SK-MEL-5 (cell line): ENCODE measurements at regions not wholly inside any gene's neighbourhood (a gene's known extent, or its start where the extent isn't known, plus 50 kb on each side); places are given as distances from the start of the nearest gene placed in this dataset.
"Not testable (repeated sequence)": the region's sequence is repeated elsewhere in the genome, so short reads cannot be mapped to it uniquely, and the experiment has no call there.

Source experiments
- DNase-seq: peaks from one replicate; pipeline ENCODE4 v3.0.0-alpha.2; 2016; ENCODE audit warnings: low read depth, low spot score
- in situ Hi-C: cut with HindIII; loops from 2 replicates; pipeline ENCODE4 v1.10.0; 2016; ENCODE audit warnings: low sequenced_read_pairs, high pct_unique_total_duplicates, low pct_unique_long_range_greater_than_20kb

DNA sequence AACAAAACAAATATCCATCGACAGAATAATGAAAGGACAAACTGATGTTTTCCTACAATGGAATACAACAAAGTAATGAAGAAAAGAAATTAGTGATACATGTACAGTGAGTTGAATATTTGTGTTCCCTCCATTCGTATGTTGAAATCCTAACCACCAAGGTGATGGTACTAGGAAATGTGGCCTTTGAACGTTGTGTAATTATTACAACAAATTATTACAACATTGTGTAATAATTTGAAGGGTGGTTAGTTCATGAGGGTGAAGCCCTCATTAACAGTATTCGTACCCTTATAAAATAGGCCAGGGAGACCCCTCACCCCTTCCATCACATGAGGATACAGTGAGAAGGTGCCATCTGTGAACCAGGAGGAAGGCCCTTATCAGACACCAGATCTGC lies 339.4 kb downstream of the BMP2 start:
- no peak for DNase-seq
- in situ Hi-C loops, result no loop called here

DNA sequence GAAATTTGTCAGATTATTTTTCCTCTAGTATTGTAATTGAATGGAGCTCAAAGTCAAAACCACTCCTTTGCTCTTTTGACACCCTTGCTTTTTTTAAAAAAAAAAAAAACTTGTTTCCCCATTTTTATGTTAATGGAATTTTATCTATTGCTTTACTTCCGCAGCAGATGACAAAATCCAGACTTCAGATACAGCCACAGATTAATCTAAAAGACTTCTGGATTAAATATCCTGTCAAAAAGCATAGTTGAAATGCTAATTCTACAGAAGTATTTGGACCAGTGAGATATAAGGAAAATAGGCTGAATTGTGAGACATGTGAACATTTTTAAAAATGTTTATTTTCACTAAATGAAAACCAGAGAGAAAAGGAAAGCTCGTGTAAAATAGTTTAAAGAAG lies 341.4 kb downstream of the BMP2 start:
- DNase-seq, result no peak
- in situ Hi-C loops, result no loop called here

DNA sequence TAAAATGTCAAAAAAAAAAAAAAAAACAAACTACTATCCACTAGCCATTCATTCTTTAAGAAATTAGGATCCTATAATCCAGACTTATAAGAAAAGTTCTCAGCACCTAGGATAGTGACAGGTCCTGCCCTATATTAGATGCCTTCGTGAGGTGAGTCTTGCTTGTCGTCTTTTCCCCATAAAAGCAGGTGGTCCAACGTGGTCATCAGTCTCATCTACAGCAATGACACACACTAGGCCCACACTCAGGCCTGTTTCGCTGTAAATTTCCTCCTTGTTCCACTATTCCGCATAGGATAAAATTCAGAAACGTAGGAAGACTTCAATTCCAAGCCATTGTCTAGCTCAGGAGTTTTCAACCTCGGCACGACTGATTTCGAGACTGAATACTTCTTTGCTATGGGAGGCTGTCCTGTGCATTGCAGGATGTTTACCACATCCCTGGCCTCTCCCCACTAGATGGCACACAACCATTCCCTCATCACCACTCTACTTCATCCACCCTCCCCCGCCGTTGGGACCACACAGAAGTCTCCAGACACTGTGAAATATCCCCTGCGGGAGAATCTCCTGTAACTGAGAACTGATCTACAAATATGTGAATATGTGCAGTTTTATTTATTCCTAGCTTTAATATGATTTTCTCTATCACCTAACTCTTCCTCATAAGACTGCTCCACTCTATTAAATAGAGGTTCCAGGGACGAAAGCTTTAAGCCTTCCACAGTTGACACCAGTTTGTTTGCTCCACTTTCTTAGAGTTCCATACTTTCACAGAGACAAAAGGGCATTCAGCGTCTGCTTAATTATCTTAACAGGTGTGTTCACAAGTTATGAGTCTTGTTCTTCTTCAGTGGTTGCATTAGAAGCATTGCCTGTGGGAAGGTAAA lies 346.3 kb downstream of the BMP2 start:
- in situ Hi-C loops, result no loop called here

DNA sequence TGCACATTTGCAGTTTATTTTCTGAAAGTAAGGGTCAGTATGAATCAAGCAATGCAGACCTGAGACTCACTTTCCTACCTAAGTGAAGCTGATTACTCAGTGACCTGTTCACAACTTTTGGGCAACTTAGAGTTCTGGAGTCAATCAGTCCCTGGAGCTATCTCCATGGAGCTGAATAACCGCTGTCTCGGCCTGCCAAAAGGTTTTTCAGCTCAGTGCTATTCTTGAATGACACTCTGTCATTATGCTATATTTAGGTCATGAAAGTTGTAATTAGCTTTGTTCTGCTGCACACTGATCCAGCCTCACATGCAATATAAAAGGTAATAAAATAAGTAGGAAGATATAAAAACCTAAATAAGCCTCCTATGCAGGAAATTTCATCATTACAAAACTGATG lies 356.0 kb downstream of the BMP2 start:
- in situ Hi-C loops, result no loop called here

More for the DNA sequence above, 346.3 kb downstream of the BMP2 start:
- DNase-seq, result peak; percentile 78

DNA sequence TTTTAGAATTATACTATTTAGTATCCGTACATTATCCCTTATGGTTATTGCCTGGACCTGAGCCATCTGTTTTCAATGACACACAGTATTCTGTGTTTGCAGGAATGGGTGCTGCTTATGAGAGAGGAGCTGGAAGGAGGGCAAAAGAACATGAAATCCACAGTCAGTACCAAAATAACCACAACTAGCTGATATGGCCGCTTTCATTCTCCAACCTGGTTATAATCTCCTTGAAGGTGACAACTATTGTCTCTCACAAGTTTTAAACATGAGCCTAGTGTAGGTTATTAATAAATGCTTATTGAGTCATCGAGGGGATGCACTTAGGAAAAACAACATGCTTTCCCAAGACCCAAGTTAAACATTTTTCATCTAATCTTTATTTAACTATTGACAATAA lies 356.6 kb downstream of the BMP2 start:
- no peak for DNase-seq
- in situ Hi-C loops, result no loop called here

More for the DNA sequence above, 356.0 kb downstream of the BMP2 start:
- no peak for DNase-seq

DNA sequence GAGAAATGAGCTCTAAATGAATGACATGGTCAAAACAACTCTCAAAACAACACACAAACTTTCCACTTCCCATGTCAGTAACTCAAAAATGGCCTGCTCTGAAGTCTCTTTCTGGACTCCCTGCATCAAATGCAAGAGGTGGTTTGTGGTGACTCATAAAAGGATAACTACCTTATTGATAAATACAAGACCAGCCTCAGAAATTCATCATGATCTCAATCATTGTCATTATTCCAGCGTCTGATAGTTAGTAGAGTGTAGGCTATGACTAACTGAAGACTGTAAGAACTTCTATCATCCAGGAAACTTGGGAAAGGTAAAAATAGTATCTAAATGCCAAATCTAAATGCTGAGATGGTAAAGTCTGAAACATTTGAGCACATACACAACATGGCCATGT lies 369.4 kb downstream of the BMP2 start:
- in situ Hi-C loops, result no loop called here

DNA sequence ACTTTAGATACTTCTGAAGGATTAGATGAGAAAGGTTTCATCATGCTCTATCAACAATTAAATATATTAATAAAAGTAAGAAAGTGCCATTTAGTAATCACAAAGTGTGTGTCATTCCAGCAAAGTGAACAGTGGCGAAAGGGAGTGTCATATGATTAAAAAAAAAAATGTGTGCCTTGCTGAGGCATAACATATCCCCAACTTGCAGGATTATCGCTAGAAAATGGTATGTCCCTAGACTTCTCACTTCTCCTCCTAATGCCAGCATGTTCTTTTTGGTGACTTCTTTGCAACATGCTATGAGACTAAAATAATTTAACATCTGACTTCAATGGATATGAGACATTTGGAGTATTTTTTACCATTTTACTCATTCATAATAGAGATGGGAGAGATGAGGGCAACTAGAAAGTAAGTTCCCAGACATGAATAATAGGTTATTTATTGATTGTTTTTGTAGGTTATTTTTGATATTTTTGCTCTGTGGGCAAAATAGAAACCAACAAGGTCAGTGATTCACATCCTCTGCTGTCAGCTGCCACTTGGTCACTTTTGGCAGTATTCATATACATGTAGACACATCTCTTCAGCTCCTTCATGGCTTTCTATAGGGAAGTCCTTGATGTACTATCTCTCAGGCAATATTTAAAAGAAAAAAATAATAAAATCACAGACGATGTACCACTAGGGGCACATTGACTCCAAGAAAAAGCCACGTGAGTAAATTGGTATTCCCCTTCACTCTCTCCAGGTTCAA lies 370.1 kb downstream of the BMP2 start:
- no peak for DNase-seq
- in situ Hi-C loops, result no loop called here

More for the DNA sequence above, 369.4 kb downstream of the BMP2 start:
- DNase-seq, result no peak

DNA sequence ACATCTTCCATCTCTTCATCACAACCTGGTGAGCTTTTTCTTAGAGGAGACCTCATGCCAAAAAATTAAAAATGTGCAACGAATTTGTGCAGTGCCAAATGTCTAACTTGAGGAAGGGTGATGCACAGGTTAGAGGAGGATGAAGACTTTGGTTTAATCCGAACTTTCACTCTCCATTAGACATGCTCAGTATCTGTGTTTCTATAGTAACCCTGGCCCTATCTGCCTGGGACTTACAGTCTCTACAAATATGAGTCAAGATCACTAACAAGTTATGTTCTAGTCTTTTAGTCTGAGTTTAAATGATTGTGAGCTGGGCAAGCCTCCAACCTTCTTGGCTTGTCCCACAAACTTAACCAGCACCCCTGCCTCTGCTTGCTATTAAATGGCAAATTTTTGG lies 377.0 kb downstream of the BMP2 start:
- no peak for DNase-seq
- in situ Hi-C loops, result no loop called here

DNA sequence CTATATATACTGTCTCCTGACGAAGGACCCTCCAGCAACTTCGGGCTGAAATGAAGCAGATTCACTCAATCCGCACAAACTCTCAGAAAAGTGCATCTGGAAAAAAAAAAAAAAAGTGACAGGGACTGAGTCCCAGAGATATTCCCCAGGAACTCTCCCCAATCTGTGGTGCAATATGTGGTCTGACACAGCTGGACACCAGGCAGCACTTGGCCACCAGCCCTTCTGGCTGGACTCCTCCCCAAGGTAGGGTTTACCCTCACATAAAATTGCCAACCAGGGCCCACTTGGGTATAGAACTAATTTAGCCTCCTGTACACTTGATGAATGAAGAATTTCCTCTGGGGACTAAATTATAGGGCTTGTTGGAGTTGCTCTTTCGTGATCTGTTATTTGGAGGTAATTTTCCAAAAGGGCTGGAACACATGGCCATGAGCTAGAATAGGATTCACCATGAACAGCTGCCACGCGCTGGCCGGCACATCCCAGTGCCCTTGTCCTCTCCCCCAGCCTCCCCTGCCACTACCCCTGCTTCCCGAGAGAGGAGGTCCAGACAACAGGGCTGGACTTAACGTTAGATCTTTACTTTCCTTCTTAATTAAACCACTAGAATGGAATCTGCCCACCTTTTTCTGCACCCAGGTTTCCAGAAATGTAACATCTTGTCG lies 379.2 kb downstream of the BMP2 start:
- in situ Hi-C loops, result no loop called here
- no peak for DNase-seq

DNA sequence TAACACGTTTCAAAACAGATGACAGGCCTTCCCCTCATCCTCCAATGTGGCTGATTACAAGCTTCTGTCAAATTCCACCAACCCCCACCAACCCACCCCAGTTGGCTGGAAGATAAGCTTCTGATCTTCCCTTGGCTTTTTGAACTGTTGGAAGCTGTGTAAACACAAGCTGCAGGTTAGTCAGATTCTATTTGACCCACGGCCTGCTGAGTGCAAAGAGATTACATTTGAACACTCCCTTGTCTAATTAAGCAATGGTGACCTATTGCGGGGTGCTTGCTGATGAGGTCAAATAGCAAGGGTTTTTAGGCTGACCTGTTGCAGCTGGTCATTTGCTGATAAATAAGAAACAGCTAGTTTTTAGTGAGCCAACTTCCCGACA lies 379.7 kb downstream of the BMP2 start:
- in situ Hi-C loops, result no loop called here
- DNase-seq, result no peak

DNA sequence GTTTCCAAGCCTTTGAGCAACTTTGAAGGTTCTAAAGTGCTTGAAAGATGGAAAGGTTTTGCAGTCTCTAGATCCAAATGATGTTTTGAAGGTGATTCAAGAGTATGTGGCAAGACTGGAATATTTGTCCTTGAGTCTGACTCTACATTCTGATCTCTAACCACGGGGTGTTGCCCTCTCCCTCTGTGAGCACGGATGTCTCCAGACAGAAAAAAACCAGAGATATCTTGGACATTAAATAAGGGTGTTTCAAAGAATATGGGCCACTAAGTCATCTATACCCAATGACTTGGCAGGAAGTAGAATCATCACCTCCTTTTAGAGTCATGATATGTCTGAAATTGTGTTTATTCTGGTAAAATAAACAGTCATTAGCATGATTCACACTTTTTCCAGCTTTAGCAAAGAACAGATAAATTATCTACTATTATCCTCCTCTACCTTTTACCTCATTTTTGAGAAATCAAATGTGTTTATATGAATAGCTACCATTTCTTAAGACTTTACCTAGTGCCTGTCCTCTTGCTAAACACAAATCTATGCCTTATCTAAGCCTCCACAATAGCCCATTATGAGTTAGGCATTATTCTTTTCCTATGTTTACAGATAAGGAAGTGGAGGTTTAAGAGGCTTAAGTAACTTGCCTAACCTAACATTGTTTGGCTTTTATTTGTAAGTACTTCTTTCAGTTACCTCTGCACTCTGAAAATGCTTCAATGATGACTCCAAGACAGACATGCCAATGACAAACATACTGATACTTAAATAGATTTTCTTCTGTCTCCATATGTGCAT lies 384.4 kb downstream of the BMP2 start:
- in situ Hi-C loops, result no loop called here
- no peak for DNase-seq

DNA sequence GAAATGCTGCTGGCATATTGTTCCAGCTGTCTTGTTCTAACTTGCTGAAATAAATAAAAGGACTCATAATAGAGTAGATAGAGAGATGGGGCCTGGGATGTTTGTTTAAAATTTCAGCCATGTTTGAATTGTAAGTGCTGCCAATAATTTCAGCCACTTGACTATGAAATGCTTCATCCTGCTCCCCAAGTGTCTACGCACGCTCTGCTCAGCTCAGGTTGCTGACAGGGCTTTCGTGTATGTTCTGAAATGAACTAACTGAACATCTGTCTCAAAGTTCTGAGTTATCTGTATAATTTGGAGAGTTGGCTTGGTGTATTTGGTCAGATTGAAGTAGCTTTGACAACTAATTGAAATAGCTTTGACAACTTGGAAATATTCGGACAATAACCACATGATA lies 387.8 kb downstream of the BMP2 start:
- in situ Hi-C loops, result no loop called here
- DNase-seq, result no peak

DNA sequence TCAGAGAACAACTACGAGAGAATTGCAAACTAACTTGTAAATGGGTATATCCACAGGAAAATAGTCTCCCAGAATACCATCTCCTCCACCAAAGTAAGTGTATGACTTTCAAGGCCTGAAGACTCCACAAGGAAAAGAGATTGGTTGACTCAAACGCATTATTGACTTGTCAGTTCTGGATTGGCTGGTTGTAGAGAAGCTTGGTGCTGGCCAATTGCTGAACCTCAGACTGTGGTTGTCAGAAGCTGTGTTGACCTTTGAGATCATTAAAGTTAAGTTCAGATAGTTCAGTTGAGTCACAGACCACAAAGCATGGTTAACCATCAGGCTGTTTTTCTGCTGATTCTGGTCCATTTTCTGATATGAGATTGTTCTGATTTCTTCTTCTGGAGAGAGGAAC lies 388.3 kb downstream of the BMP2 start:
- no peak for DNase-seq
- in situ Hi-C loops, result no loop called here

DNA sequence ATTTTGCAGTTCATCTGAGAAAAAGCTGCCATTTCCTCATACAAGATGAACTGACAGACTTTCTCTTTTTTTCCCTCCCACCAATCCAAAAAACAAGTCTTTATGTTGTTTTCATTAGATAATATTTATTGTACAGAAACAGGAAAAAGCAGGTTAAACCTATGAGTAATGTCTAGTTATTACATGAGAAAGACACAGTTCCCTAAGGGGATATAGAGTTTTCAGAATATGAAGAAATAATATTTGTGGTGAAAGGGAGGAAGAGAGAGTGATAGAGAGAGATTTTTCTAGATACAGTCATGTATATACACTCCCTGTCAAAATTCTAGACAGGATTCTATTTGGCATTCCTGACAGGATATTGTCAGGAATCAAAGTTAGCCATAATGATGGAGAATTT lies 392.4 kb downstream of the BMP2 start:
- no peak for DNase-seq
- in situ Hi-C loops, result no loop called here

DNA sequence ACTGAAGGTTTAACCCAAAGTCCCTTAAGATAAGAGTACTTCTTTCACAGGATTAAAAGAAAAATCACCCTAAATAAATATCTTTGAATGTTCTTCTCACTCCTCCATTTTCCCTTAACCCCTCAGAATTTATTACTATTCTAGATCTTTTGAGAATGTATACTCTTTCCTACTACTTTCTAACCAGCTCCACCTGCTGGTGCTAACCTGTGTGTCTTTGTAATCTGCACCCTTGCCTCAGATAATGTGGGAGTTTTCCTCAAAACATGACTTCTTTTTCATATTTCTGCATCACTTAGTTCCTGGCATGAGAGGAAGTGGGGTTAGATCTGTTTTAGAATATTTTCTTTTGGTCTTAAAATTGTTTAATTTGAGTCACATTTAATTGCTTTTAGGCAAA lies 394.2 kb downstream of the BMP2 start:
- in situ Hi-C loops, result no loop called here
- DNase-seq, result peak; percentile 43

DNA sequence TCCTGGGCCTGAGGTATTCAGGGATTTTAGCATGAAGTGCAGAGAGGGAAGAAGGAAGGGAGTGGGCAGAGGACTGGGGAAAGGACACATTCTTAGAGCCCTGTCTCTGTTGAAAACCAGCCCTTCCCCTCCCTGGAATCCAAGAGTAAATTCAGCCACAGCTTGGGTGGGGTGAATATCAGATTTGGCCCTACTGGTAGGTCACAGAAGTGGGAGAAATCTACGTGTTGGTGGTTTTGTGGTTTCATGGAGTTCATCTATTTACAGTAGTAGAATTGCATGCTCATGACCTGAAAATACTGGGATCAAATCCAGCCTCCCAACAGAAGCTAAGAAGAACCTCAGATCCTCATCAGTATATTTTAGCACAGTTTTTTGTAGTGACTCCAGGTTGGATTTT lies 404.4 kb downstream of the BMP2 start:
- in situ Hi-C loops, result no loop called here

DNA sequence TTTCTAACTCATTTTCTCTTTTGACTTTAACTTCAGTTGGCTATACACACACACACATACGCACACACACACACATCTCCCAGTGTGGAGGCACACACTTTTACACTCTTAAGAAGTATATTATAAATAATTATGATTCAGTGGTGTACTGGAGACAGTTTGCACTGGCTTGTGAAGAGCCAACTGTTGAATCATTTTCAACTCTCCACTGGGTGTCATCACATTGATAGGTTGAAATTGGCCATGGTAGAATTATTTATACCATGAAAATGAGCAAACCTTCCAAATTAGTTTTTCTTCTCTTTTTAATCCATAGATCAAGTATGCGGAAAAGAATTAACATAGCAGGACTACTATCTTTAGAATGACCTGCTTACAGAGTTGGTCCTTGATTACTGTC lies 407.1 kb downstream of the BMP2 start:
- no peak for DNase-seq
- in situ Hi-C loops, result no loop called here

More for the DNA sequence above, 404.4 kb downstream of the BMP2 start:
- no peak for DNase-seq

DNA sequence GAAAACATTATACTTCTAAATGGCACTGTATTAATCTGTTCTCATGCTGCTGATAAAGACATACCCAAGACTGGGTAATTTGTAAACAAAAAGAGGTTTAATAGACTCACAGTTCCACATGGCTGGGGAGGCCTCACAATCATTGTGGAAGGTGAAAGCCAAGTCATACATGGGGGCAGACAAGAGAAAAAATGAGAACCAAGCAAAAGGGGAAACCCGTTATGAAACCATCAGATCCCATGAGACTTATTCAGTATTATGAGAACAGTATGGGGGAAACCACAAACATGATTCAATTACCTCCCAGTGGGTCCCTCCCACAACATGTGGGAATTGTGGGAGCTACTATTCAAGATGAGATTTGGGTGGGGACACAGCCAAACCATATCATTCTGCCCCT lies 408.3 kb downstream of the BMP2 start:
- DNase-seq, in situ Hi-C loops: not testable (repeated sequence)
